Adrenal gland (tissue), 9 donors: ENCODE measurements at regions not wholly inside any gene's neighbourhood (a gene's known extent, or its start where the extent isn't known, plus 50 kb on each side); places are given as distances from the start of the nearest gene placed in this dataset.

Experiments used
- DNase-seq, 7 donors: peaks; one replicate each; pipeline ENCODE4 v3.0.0-alpha.2; 2019 to 2020
- H3K27ac ChIP-seq, 5 donors: fragments of 200-600 bp; sonication (generic) in 4 of 5; 1 replicate in 3 of 5; 2 replicates in 2 of 5; pipeline versions ENCODE4 v1.5.1 to v1.8.0; 2016 to 2020; ENCODE audit warnings: mild to moderate bottlenecking in 1 of 5
- H3K27me3 ChIP-seq: fragments of 200-600 bp; 2 replicates; pipeline ENCODE4 v1.8.0; 2021
- H3K36me3 ChIP-seq, 2 donors: fragments of 200-600 bp; replicated peaks in 1 of 2; 1 replicate in 1 of 2; 2 replicates in 1 of 2; pipeline versions ENCODE4 v1.5.1 to v1.8.0; 2018 to 2022
- H3K4me1 ChIP-seq, 2 donors: fragments of 200-600 bp; replicated peaks in 1 of 2; 1 replicate in 1 of 2; 2 replicates in 1 of 2; pipeline versions ENCODE4 v1.5.1 to v1.8.0; 2018 to 2021
- H3K4me3 ChIP-seq, 4 donors: fragments of 200-600 bp; sonication (generic) in 3 of 4; one replicate each; pipeline ENCODE4 v1.5.1; 2016 to 2018
- H3K9me3 ChIP-seq, 3 donors: fragments of 200-600 bp; sonication (generic) in 1 of 3; replicated peaks in 1 of 3; 1 replicate in 2 of 3; 2 replicates in 1 of 3; pipeline versions ENCODE4 v1.5.1 to v1.8.0; 2016 to 2021
- POLR2A ChIP-seq, 2 donors: fragments of 450-650 bp; IDR thresholded peaks; one replicate each; pipeline ENCODE4 v1.6.1; 2017; ENCODE audit warnings: antibody characterized with exemption in 2 of 2, mild to moderate bottlenecking in 2 of 2, moderate library complexity in 1 of 2
- WGBS, 4 donors: extraction: QIAGEN DNeasy Blood & Tissue Kit in 2 of 4; methylation state at CpG; one replicate each; pipeline versions ENCODE4 v1.1.5 to v1.1.7; 2013 to 2017; 5-methylcytosine and 5-hydroxymethylcytosine counted together
- intact Hi-C, 2 donors: fragments of 100-400 bp; cut with DNase I; formaldehyde crosslinking; loops; one replicate each; pipeline versions ENCODE4 v1.14.1 to v1.15.0; 2022 to 2023
- TF ChIP-seq, protein P1 (sequence below), 6 experiments: fragments of 450-650 bp in 4 of 6; fragments of 200-600 bp in 2 of 6; sonication (generic) in 1 of 6; IDR thresholded peaks; 1 replicate in 5 of 6; 2 replicates in 1 of 6; pipeline versions ENCODE4 v1.5.1 to v1.8.0; 2016 to 2021; ENCODE audit warnings: antibody characterized with exemption in 6 of 6, mild to moderate bottlenecking in 2 of 6, moderate library complexity in 1 of 6
- donor health status: healthy with polysubstance abuse.
- donor health status: Bipolar disorder and iron deficiency.
- donor health status: DM: yes; HTN: yes; CAD: no.
- donor health status: DM: no; HTN: no; CAD: no.
- donor health status: DM: no; HTN: no; CAD: no.

DNA sequence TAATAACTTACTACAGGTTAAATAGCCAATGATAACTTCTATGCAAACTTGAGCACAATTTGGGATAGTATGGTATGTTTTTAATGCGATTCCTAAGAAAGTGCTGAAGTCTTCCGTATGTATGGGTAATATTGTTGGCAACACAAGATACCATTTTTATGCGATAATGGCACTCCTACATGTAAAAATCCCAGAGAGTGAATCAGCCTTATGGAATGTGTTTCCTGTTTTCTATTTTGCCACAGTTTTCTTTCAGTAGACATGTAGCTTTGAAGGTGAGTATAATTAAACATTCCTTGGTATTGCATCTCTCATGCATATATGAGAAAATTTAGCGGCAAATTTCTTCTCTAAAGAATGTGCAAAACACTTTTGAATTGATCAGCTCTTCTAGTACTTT lies 396.8 kb upstream of the AZI2 start:
- H3K4me3 ChIP-seq = no peak overlapping the region
- intact Hi-C loops = no loop called here
- no peaks in the 10 kb centered on the region for H3K27me3 ChIP-seq
- 91 to 93% (median 91%) methylated on average over 4 of the region's 4 CpGs for WGBS, 4 donors
- no peak for DNase-seq
- H3K27ac ChIP-seq = no peak overlapping the region
- H3K9me3 ChIP-seq = no peaks in the 10 kb centered on the region
- H3K36me3 ChIP-seq = no peaks in the 10 kb centered on the region
- TF ChIP-seq, protein P1, sequence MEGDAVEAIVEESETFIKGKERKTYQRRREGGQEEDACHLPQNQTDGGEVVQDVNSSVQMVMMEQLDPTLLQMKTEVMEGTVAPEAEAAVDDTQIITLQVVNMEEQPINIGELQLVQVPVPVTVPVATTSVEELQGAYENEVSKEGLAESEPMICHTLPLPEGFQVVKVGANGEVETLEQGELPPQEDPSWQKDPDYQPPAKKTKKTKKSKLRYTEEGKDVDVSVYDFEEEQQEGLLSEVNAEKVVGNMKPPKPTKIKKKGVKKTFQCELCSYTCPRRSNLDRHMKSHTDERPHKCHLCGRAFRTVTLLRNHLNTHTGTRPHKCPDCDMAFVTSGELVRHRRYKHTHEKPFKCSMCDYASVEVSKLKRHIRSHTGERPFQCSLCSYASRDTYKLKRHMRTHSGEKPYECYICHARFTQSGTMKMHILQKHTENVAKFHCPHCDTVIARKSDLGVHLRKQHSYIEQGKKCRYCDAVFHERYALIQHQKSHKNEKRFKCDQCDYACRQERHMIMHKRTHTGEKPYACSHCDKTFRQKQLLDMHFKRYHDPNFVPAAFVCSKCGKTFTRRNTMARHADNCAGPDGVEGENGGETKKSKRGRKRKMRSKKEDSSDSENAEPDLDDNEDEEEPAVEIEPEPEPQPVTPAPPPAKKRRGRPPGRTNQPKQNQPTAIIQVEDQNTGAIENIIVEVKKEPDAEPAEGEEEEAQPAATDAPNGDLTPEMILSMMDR (IDR thresholded peaks at IDR 0.05) = no peak
- no peak for TF ChIP-seq POLR2A (IDR thresholded peaks at IDR 0.05)
- H3K4me1 ChIP-seq = no peaks in the 10 kb centered on the region

DNA sequence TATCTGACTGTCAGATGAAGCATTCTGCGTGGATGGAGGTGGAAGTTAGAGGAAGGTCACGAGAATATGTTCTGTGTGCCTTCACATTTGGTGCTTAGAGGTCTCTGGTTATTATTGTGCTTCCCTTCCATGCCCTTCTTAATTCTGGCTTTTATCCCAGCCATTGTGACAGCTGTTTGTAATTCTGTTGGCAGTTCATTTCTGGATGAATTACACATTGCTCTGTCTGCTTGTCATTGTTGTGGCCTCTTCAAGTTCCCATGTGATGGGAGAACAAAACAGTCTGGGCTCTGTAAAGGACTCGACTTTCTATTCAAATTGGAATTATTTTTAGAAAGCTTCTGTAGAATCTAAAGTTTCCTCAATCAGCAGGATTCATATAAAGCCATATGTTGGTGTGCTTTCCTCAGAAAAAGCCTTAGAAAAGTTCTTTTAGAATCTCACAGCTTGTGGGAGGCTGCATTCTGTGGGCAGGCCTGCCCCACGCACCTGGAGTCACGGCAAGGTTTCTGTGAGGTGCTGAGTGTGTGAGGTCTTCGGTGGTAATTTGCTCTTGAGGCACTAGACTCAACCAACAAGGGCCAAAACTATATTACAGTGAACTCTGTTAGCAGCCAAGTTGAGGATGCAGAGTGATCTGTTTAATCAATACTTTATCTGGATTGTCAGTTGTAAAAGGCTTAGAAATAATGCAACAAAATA lies 397.4 kb upstream of the AZI2 start:
- TF ChIP-seq POLR2A (IDR thresholded peaks at IDR 0.05) = no peak
- TF ChIP-seq, protein P1 (IDR thresholded peaks at IDR 0.05) = no peak
- H3K27ac ChIP-seq = no peak overlapping the region
- H3K36me3 ChIP-seq = no peaks in the 10 kb centered on the region
- no peaks in the 10 kb centered on the region for H3K4me1 ChIP-seq
- 73 to 76% (median 75%) methylated on average over 6 of the region's 6 CpGs for WGBS, 4 donors
- no peak overlapping the region for H3K4me3 ChIP-seq
- no peak for DNase-seq
- no peaks in the 10 kb centered on the region for H3K9me3 ChIP-seq
- no peaks in the 10 kb centered on the region for H3K27me3 ChIP-seq
- intact Hi-C loops = no loop called here

DNA sequence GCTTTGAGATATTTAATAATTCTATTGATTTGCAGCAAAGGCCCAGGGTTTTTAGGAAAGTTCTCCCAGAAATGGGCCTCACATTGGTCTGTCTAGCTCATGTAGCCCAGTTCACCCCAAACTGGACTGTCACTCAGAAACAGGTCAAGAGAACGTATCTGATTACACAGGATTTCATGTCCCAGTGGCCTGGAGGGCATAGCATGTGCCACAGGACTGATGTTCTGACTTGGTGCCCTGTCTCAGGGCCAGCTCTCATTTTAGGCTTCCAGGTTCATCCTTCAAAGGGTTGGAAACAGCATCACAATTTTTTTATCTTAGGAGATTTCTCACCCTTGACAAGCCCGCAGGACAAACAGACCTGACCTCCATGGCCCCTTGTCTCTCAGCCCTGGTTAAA lies 398.4 kb upstream of the AZI2 start:
- intact Hi-C loops = no loop called here
- H3K9me3 ChIP-seq = no peaks in the 10 kb centered on the region
- TF ChIP-seq, protein P1 (IDR thresholded peaks at IDR 0.05) = no peak
- TF ChIP-seq POLR2A (IDR thresholded peaks at IDR 0.05) = no peak
- no peak overlapping the region for H3K27ac ChIP-seq
- no peaks in the 10 kb centered on the region for H3K4me1 ChIP-seq
- no peak overlapping the region for H3K4me3 ChIP-seq
- no peak for DNase-seq
- 76 to 96% (median 83%) methylated on average over 2 of the region's 2 CpGs for WGBS, 4 donors
- no peaks in the 10 kb centered on the region for H3K36me3 ChIP-seq
- H3K27me3 ChIP-seq = no peaks in the 10 kb centered on the region

DNA sequence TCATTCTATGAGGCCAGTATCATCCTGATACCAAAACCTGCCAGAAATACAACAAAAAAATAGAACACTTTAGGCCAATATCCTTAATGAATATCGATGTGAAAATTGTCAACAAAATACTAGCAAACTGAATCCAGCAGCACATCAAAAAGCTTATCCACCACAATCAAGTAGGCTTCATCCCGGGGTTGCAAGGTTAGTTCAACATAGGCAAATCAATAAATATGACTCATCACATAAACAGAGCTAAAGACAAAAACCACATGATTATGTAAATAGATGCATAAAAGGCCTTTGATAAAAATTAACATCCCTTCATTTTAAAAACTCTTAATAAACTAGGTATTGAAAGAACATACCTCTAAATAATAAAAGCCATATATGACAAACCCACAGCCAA lies 403.2 kb upstream of the AZI2 start:
- H3K4me1 ChIP-seq = no peaks in the 10 kb centered on the region
- H3K4me3 ChIP-seq = no peak overlapping the region
- intact Hi-C loops = no loop called here
- H3K27me3 ChIP-seq = no peaks in the 10 kb centered on the region
- TF ChIP-seq POLR2A (IDR thresholded peaks at IDR 0.05) = no peak
- TF ChIP-seq, protein P1 (IDR thresholded peaks at IDR 0.05) = no peak
- DNase-seq = no peak
- no peaks in the 10 kb centered on the region for H3K36me3 ChIP-seq
- no peak overlapping the region for H3K27ac ChIP-seq
- 88 to 94% (median 88%) methylated on average over 2 of the region's 2 CpGs for WGBS, 4 donors
- no peaks in the 10 kb centered on the region for H3K9me3 ChIP-seq
